Right renal pelvis (tissue), 4 donors: ENCODE measurements at regions not wholly inside any gene's neighbourhood (a gene's known extent, or its start where the extent isn't known, plus 50 kb on each side); places are given as distances from the start of the nearest gene placed in this dataset.
"Not testable (repeated sequence)": the region's sequence is repeated elsewhere in the genome, so short reads cannot be mapped to it uniquely, and the experiment has no call there.

Source experiments
- DNase-seq, 4 donors: peaks; one replicate each; pipeline ENCODE4 v3.0.0-alpha.2; 2013; ENCODE audit warnings: low read depth in 4 of 4, low spot score in 3 of 4, missing footprints in 1 of 4

DNA sequence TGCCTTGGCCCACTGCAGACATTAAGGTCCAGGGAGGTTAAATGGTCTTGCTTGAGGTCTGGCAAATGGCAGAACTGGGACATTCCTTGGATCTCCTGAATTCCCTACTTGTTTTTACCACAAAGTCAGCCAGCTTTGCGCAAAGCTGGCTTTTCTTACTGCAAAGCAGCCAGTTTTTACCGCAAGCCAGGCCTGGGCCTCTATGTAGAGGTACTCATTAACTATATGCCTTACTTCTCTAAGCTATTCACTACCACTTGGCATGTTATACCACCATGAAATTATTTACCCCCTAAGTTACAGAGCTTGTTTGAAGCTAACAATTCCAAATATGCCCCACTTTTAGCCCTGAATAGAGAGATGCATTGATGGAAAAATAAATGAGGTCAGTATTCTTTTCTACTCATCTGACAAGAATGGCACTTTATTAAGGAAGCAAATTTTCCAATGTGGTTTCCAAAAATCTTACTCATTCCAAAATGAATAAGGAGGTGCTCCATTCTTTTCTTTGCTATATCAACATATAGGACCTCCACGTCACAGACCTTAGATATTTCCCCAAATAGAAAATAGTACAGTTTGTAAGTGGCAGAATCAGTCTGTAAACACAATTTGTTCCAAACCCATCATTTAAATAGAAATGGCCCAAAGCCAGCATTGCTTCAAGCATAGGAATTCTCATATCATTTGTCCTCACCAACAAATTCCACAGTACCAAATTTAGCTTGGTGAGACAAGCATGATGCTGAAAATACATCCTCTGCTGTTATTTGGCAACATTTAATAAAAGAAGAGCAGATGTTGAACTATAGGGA lies 143.9 kb upstream of the TSC22D1 start:
- no peak for DNase-seq

DNA sequence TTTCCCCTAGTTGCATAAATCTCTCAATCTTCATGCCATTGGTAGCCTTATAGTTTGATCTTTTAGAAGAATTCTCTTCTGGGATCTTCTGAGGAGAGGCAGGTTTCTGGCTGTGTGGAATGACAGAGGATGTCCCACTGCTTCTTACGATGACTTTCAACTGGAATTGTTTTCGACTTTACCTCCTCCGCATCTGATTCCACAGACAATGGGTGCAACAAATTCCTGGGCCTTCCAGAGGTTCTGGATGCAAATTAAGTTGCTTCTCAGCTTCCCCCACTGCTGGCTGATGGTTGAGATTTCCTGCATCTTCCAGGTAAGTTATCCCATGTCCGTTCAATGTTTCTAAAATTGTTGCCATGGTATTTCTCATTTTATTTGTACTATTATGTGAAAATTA lies 142.3 kb upstream of the TSC22D1 start:
- no peak for DNase-seq

DNA sequence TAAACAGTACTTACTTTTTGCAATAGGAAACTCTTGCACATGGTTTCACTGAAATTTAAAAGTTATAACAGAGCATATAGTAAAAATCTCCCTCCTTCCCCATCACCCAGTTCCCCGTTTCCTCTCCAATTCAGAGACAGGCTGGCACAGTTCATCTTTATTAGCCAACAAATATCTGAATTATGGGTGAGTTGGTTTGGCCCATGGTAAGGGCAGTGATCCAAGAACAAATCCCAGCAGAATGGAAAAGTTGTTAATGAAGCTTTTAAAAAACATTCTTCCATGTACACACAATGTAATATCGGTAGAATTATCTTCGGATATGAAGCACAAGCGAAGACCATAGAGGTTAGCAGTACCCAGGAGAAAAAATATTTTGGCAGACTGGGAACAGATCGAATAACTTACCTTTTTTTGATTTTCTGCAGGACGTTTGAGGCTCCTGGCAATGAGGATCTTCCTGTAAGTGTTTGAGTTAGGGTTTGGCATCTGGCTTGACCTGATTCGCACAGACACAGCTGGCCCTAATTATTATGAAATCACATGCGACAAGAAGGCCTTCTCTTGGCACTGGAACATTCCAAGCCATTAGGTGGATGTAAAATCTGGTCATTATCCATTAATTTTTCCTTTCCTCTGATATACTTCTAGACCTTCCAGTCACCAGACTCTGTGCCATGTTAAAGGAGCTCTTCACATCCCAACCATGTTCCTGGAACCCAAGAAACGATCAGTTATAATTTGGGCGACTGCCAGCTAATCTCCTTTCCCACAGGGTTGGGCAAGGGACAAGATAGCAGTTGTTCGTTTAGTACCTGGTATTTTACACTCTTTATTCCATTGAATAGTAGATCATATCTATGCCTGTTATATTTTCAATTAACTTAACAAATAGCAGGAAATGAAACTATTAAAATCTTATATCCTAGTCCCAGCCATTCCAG lies 139.4 kb upstream of the TSC22D1 start:
- no peak for DNase-seq

DNA sequence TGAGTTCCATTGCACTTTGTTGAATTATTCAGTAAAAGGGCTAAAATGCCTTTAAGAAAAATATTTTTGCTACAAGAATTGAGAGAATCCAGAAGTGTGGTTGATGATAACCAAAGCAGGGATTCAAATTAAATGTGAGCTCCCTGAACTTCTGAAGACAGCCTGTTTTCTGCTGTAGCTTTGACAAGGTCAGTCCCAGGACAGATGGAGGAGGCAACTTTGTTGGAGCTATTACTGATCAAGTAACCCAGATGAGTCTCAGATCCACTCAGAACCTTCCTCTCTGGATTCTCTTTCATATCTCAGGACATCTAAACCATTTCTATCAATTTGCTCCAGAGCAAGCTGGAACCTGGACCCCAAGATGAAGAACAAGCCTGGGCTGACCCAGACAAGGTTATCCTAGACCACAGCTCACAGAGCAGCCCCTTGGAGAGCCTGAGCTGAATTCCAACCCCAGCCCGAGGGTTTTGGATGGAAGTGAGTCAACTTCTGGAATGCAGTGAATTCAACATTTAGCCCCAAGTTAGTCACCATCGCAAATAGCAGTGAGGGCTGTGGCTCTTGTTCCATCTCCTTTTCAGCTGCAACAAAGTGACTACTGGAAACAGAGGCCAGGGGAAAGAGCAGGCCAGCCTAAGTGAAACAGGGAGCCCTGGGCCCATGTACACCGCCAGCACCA lies 137.8 kb upstream of the TSC22D1 start:
- DNase-seq = no peak

DNA sequence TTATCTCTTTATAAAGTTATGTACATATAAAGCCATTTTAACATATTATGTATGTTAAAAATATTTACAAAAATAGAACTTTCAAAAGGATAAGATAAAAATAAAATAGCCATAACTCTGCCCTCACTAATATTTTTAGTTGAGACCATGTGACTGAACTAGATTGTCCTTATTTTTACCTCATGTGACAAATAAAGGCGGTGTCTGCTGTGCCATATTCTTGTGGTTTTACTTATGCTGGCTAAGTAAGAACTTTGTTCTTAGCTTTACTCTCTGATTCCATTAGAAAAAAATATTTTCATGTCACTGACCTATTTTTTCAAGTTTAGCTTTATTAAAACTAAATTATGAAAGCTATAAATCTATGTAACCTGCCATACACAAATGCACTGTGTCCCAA lies 135.6 kb upstream of the TSC22D1 start:
- DNase-seq = no peak

DNA sequence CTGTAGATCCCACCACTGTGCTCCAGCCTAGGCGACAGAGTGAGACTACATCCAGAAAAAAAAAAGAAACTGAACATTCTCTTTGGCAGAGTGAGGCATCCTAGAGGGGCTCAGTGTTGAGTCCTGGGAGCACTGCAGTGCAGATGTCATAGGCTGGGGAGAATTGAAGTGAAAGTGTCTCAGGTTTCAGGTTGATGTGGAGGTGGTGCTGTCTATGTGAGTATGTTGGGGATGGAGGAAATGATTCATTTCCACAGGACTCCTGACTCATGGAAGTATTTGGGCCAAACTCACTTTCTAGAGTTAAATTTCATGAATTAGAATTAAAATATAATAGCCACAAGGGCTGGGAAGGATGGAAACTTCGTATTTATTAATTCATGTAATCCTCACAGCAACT lies 134.4 kb upstream of the TSC22D1 start:
- DNase-seq = no peak

DNA sequence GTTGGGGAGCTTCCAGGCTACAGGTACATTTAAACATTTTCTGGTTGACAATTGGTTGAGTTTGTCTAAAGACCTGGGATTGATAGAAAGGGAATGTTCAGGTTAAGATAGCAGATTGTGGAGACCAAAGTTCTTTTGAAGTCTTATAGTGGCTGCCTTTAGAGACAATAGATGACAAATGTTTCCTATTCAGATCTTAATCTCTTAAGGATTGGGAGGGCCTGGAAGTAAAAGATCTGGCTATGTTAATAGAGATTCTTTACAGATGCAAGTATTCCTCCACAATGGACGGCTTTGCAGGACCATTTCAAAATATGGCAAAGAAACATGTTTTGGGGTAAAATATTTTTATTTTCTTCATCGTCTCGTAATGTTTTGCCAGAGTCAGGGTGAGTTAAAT lies 128.7 kb upstream of the TSC22D1 start:
- DNase-seq = not testable (repeated sequence)

DNA sequence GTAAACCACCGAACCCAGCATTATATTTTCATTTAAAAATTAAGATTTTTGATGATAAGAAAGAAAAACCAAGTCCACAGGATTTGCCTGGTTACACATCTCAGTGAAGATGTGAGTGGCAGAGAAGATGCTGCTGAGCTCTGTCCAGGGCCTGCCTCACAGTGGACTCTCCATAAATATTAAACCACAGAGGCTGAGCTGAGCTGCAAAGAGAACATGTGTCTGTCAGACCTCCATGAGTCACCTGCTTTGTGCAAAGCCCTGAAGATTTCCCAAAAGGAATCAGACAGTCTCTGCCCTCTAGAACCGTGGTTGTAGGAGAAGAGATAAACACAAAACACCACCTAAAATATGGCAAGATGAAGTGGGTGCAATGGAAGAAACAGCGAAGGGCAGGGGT lies 127.2 kb upstream of the TSC22D1 start:
- no peak for DNase-seq

DNA sequence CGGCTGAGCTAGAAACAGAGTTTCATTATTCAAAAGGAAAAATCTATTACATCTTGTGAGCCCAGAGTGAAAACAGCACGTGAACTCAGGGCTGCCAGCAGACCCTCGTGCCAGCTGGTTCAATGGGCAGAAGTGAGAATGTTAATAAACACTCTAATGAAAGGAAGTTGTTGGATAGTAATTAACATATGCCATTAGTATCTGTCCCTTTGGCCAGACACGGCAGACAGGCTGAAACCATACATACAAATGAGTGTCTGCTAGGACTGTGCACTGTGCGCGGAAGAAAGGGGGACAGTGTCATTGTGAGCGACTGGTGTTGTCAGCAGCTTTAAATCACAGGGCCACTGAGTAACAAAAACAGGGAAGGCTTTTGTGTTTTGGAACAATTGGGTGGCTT lies 121.9 kb upstream of the TSC22D1 start:
- no peak for DNase-seq

DNA sequence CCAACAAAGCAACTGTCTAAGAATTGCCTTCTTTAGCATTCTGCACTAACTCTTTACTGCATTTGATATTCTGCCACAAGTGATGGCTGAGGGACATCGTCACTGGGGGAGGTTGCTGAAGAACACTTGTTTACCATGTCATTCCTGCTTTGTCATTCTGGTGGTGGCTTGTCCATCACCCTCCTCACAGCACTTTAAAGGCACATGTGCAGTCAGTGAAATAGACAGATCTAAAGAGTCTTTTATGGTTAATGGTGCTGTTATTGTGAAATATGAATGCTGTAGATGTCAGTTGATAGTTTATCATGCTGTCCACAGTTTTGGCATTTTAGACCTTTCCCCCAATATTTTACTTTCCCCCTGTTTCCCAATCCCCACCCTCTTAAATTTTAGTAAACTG lies 120.9 kb upstream of the TSC22D1 start:
- DNase-seq = no peak

DNA sequence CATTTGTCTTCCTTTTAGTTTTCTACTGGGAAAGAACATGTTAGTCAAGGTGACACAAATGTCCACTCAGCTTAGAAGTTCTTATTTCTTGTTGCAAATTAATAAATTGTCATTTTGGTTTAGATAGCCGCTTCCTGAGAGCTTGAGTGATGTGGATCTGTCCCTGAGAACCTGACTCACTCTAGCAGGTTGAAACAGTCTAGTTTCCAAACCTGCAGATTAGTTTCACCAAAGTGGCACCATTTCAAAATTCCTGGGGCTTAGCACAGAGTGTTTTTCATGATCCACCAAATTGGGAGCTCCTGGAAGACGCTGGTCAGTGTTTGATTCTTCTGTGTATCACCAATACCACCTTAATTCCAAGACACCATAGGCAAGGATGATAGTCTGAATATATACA lies 119.4 kb upstream of the TSC22D1 start:
- DNase-seq = no peak

DNA sequence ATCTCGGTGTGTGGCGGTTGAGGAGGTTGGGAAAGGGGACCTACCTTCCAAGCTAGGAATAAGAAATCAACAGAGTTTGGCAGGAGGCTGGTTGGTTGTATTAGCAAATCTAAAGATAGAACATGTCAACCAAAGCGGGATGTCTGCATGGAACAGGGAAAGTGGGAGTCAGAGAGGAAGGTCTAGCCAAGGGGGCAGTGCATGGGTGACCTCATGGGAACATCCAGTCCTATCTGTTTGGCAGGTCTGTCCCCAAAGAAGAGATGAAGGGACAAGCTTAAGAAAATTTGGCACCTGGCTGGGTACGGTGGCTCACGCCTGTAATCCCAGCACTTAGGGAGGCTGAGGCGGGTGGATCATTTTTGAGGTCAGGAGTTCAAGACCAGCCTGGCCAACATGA lies 118.7 kb upstream of the TSC22D1 start:
- DNase-seq = no peak

DNA sequence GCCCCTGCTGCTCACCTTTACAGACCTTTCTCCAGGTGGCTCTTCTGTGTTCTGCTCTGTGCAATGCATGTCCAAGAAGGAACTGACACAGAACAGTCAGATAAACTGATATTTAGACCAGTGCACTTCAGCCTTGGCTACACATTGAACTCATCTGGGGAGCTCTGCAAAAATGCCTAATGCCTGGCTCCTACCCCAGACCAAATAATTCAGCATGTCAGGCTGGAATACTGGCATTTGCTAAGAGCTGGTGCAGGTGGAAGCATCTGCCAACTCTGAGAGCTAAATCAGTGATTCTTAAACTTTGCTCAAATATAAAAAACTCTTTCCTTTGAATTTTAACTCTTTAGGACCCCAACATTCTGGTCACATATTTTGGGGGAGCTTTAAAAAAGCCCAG lies 118.2 kb upstream of the TSC22D1 start:
- no peak for DNase-seq

DNA sequence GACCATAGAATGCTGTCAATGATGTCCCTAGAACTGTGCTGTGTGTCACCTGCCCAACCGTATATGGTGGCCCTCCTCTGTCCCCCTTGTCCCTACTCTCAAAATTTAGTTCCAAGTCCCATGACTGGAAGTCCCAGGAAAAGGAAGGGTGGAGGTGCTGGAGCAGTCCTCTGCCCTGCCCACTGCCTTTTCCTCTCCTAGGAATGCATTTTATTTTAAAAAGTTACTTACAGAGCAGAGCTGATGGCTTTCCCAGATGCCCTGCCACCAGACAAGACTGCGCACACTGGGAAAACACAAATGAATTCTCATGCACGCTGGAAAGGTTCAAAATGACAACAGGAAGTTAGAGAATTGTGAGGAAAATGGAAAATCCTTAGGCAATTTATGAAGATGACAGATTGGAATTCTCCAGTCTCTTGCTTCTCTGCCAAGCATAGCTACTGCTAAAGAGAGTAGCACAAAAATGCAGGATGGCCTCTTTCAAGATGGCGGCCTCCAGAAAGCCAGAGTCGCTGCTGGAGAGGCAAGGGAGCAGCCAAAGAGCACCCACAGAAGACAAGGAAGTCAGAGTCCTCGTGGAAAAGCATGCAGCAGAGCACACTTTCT lies 117.1 kb upstream of the TSC22D1 start:
- DNase-seq = peak in 1 of 4 donors; percentile 15

DNA sequence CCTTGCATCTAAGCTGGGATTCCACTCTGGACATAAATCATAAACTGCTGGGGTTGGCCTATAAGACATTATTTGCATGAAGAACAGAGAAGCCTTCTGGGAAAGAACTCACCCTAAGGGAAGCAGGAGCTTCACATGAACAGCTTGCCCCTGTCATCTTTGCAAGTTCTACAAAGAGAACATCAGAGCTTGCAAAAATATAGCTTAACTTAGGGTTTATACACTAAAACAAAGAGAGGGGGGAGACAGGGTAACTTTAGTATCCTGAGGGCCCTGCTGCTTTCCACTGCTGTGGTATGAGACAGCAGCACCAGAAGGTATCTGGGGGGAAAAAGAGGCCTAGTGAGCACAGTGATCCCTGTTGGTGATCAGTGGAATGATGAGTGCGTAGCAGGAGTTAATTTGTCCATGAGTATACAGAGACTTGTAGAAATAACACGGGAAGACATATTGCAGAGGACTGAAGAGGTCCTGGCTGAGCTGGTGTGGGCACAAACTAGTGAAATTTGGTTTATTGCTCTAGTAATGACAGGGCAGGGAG lies 116.1 kb upstream of the TSC22D1 start:
- DNase-seq = no peak

DNA sequence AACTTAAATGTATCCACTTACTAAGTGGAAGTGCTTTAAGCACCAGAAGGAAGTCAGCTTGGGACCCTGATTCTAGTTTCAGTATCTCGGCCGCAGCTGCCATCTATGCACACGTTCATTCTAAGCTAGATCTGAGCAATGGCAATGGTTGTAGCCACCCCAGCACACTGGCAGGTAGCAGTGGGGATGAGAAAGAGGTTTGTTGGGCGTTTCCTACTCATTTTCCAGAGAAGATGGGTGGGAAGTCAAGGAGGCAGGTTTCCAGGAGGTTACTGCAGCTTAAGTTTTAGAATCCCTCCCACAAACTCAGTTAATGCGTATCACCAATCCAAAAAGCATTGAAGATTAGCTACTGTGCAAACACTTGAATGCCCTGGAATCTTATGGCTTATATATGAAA lies 114.2 kb upstream of the TSC22D1 start:
- DNase-seq = no peak

DNA sequence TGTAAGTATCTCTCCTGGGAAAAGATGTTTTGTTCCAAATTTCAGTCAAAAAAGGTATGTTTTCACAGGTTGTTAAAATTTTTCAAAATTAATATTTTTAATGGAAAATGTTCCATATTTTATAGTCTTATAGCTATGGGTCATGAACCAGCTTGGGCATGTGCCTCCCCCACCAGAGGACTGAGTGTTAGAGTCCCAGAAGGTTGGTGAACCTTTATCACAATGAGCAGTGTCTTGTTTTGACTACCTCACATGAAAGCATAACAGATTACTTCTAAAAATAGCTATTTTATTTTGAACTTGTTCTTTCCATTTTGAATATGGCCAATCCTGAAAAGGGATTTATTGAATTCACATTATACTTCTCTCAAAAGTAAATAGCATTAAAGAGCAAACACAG lies 112.5 kb upstream of the TSC22D1 start:
- no peak for DNase-seq

DNA sequence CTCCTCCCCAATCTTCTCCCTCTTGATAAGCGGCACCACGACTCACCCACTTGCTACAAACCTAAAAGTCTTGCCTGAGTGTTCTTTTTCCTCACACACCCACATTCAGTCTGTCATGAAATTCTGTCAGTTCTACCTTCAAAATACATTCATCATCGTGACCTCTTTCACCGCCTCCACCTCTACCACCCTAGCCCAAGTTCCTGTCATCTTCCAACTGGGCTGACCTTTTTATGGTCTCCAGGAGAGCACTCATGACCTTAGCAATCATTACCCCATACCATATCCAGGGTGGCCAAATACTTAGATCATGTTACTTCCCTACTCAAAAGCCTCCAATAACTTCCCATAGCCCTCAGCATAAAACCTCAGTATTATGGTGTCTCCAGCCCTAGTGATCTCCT lies 110.4 kb upstream of the TSC22D1 start:
- DNase-seq = no peak

DNA sequence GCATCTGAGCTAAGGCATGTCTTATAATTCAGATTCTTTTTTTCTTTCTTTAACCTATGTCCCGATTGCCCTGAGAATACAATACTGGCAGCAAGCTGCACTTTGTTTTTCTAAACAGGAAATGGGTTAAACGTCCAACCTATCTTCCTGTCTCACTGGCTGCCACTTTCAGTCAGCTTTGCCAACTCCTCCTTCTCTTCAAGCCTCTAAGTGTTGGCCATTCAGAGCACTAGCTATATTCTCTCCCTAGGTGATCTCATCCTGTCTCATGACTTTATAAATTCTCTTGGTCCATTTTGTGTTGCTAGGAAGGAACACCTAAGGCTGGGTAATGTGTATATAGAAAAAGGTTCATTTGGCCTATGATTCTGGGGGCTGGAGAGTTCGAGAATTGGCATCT lies 109.5 kb upstream of the TSC22D1 start:
- DNase-seq = no peak

DNA sequence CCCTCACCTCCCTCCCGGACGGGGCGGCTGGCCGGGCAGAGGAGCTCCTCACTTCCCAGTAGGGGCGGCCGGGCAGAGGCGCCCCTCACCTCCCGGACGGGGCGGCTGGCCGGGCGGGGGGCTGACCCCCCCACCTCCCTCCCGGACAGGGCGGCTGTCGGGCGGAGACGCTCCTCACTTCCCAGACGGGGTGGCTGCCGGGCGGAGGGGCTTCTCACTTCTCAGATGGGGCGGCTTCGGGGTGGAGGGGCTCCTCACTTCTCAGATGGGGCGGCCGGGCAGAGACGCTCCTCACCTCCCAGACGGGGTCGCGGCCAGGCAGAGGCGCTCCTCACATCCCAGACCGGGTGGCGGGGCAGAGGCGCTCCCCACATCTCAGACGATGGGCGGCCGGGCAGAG lies 106.3 kb upstream of the TSC22D1 start:
- DNase-seq = not testable (repeated sequence)
